ENCODE measurements at regions not wholly inside any gene's neighbourhood (a gene's known extent, or its start where the extent isn't known, plus 50 kb on each side); places are given as distances from the start of the nearest gene placed in this dataset.

DNA sequence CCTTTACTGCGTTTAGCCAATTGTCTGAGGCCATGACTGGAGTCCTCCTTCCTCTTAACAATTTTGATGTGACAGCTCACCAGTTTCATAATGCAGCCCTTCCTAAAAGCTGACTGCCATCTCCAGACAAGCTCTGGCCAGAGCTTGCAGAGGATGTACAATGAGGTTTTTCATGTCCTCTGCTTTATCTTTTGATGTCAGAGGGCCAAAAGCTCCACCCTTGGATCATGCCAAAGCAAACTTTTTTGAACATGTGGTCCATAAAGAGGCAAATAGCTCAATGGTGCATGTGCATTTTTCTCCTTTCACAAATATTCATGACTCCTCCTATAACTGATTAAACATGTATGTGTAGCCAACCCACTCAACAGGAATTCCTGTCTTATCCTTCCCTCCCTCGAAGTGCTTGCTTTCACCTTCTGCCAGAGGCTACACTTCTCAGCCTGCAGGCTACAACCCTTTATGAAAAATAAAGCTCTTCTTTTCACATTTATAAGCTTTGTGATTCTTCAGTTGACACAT, 266.2 kb downstream of the FBXO15 start:
- Histone ChIP-seq H3K27ac (no peak overlapping the region), H3K27me3 (ENCODE audit: insufficient read depth in 3 of 3, low read length in 2 of 3) (no peaks in the 10 kb centered on the region), H3K4me1 (no peaks in the 10 kb centered on the region), H3K9me3 (no peaks in the 10 kb centered on the region), H3K4me3 (no peak overlapping the region), H3K36me3 (ENCODE audit: insufficient read depth in 1 of 2, low read depth in 1 of 2) (no peaks in the 10 kb centered on the region)
- TF ChIP-seq CTCF (IDR thresholded peaks at IDR 0.05) = no peak
- intact Hi-C loops (cut with DNase I) = no loop called here
- no peak for ATAC-seq
- 70 to 74% (median 74%) methylated on average over 2 of the region's 2 CpGs for WGBS, 3 donors
- no peak for DNase-seq

- 68 to 78% (median 70%) methylated on average over 2 of the region's 2 CpGs for WGBS, 3 donors
- Histone ChIP-seq H3K4me1 (no peaks in the 10 kb centered on the region), H3K36me3 (ENCODE audit: insufficient read depth in 1 of 2, low read depth in 1 of 2) (no peaks in the 10 kb centered on the region), H3K27ac (no peak overlapping the region), H3K4me3 (no peak overlapping the region), H3K9me3 (no peaks in the 10 kb centered on the region), H3K27me3 (ENCODE audit: insufficient read depth in 3 of 3, low read length in 2 of 3) (no peaks in the 10 kb centered on the region)
- ATAC-seq (no peak), DNase-seq (no peak)
- no peak for TF ChIP-seq CTCF (IDR thresholded peaks at IDR 0.05)
- intact Hi-C loops (cut with DNase I) = no loop called here
Observed at GRCh38 chr18:73880387-73880786, 267.2 kb downstream of the FBXO15 start.

- intact Hi-C loops (cut with DNase I) = no loop called here
- no peaks in the 10 kb centered on the region for H3K36me3 ChIP-seq (ENCODE audit: insufficient read depth in 1 of 2, low read depth in 1 of 2)
- no peak overlapping the region for H3K27ac ChIP-seq
- H3K4me1 ChIP-seq = no peaks in the 10 kb centered on the region
- 60 to 66% (median 64%) methylated on average over 2 of the region's 2 CpGs for WGBS, 3 donors
- H3K4me3 ChIP-seq = no peak overlapping the region
- H3K9me3 ChIP-seq = no peaks in the 10 kb centered on the region
- ATAC-seq (no peak), DNase-seq (no peak)
- no peak for TF ChIP-seq CTCF (IDR thresholded peaks at IDR 0.05)
- no peaks in the 10 kb centered on the region for H3K27me3 ChIP-seq (ENCODE audit: insufficient read depth in 3 of 3, low read length in 2 of 3)
Observed at GRCh38 chr18:73879766-73880165, 267.9 kb downstream of the FBXO15 start.

- intact Hi-C loops (cut with DNase I) = no loop called here
- DNase-seq = no peak
- H3K4me3 ChIP-seq = no peak overlapping the region
- H3K27ac ChIP-seq = no peak overlapping the region
- no peak for ATAC-seq
- H3K9me3 ChIP-seq = no peaks in the 10 kb centered on the region
- WGBS, 3 donors = 72 to 84% (median 80%) methylated on average over 1 of the region's 1 CpG
- H3K27me3 ChIP-seq (ENCODE audit: insufficient read depth in 3 of 3, low read length in 2 of 3) = no peaks in the 10 kb centered on the region
- no peak for TF ChIP-seq CTCF (IDR thresholded peaks at IDR 0.05)
- no peaks in the 10 kb centered on the region for H3K36me3 ChIP-seq (ENCODE audit: insufficient read depth in 1 of 2, low read depth in 1 of 2)
- H3K4me1 ChIP-seq = no peaks in the 10 kb centered on the region
Observed at GRCh38 chr18:73879328-73879727, 268.3 kb downstream of the FBXO15 start.

DNA sequence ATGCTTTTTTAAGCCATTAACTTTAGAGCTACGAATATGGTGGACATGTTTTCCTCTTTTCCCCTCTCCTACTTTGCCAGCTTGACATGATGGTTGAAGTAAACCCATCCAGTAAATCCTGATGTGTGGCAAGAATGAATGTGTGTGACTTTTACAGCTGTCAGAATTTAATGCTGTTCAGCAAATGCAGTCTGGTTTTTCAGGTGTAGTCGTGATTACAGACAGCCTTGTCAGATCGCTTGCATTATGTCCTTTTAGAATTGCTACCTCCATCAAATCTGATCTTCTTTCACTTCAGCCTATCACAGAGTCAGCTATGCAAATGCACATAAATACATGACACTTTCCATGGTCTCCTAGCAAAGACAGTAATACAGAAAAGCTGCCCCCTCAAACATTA, 278.5 kb downstream of the FBXO15 start:
- no peaks in the 10 kb centered on the region for H3K27me3 ChIP-seq (ENCODE audit: insufficient read depth in 3 of 3, low read length in 2 of 3)
- no peak for TF ChIP-seq CTCF (IDR thresholded peaks at IDR 0.05)
- no peak overlapping the region for H3K27ac ChIP-seq
- ATAC-seq = no peak
- DNase-seq = no peak
- H3K36me3 ChIP-seq (ENCODE audit: insufficient read depth in 1 of 2, low read depth in 1 of 2) = no peaks in the 10 kb centered on the region
- H3K9me3 ChIP-seq = no peaks in the 10 kb centered on the region
- WGBS, 3 donors = 70 to 74% (median 72%) methylated on average over 3 of the region's 3 CpGs
- no peaks in the 10 kb centered on the region for H3K4me1 ChIP-seq
- no peak overlapping the region for H3K4me3 ChIP-seq
- intact Hi-C loops (cut with DNase I) = no loop called here
